SU-DHL-6 (cell line): ENCODE measurements at regions not wholly inside any gene's neighbourhood (a gene's known extent, or its start where the extent isn't known, plus 50 kb on each side); places are given as distances from the start of the nearest gene placed in this dataset.

Source experiments
- CTCF ChIP-seq: fragments of 200-600 bp; sonication (generic); IDR thresholded peaks from one replicate; pipeline ENCODE4 v1.5.1; 2017; ENCODE audit warnings: antibody characterized with exemption, mild to moderate bottlenecking, low read length, moderate library complexity; ENCODE audit not compliant: insufficient read depth, poor library complexity, severe bottlenecking
- EZH2phosphoT487 ChIP-seq: fragments of 200-600 bp; sonication (generic), shearing (Covaris generic); conservative IDR thresholded peaks from 2 replicates; pipeline ENCODE4 v1.6.1; 2018; ENCODE audit warnings: mild to moderate bottlenecking, antibody characterized with exemption, low read length, moderate library complexity, mixed read lengths

- TF ChIP-seq CTCF: no peak
- TF ChIP-seq EZH2phosphoT487: no peak
These were observed 359.1 kb downstream of the S1PR1 start for GRCh38 chr1:101595881-101596374.
